ENCODE measurements at regions not wholly inside any gene's neighbourhood (a gene's known extent, or its start where the extent isn't known, plus 50 kb on each side); places are given as distances from the start of the nearest gene placed in this dataset.
"Not testable (repeated sequence)": the region's sequence is repeated elsewhere in the genome, so short reads cannot be mapped to it uniquely, and the experiment has no call there.

GRCh38 chr1:177646757-177647730 lies 322.8 kb downstream of the SEC16B start:
- no peak for DNase-seq (ENCODE audit: low read depth)
- TF ChIP-seq CTCF (IDR thresholded peaks at IDR 0.05; ENCODE audit: low read depth, low read length, missing control alignments): no peak
- no peak overlapping the region for H3K4me3 ChIP-seq (ENCODE audit: low read depth, low read length)

GRCh38 chr1:177645491-177646190 lies 324.2 kb downstream of the SEC16B start:
- H3K4me3 ChIP-seq (ENCODE audit: low read depth, low read length): no peak overlapping the region
- no peak for DNase-seq (ENCODE audit: low read depth)
- no peak for TF ChIP-seq CTCF (IDR thresholded peaks at IDR 0.05; ENCODE audit: low read depth, low read length, missing control alignments)

GRCh38 chr1:177640687-177641086 lies 329.2 kb downstream of the SEC16B start:
- H3K4me3 ChIP-seq (ENCODE audit: low read depth, low read length): no peak overlapping the region
- no peak for DNase-seq (ENCODE audit: low read depth)
- TF ChIP-seq CTCF (IDR thresholded peaks at IDR 0.05; ENCODE audit: low read depth, low read length, missing control alignments): no peak

- H3K4me3 ChIP-seq (ENCODE audit: low read depth, low read length); DNase-seq (ENCODE audit: low read depth): not testable (repeated sequence)
Observed at GRCh38 chr1:177634151-177634550, 335.7 kb downstream of the SEC16B start.

GRCh38 chr1:177632923-177633615 lies 336.8 kb downstream of the SEC16B start:
- no peak overlapping the region for H3K4me3 ChIP-seq (ENCODE audit: low read depth, low read length)
- no peak for TF ChIP-seq CTCF (IDR thresholded peaks at IDR 0.05; ENCODE audit: low read depth, low read length, missing control alignments)
- DNase-seq (ENCODE audit: low read depth): no peak

- H3K4me3 ChIP-seq (ENCODE audit: low read depth, low read length): no peak overlapping the region
- no peak for TF ChIP-seq CTCF (IDR thresholded peaks at IDR 0.05; ENCODE audit: low read depth, low read length, missing control alignments)
- DNase-seq (ENCODE audit: low read depth): no peak
Observed at GRCh38 chr1:177631770-177632169, 338.1 kb downstream of the SEC16B start.

GRCh38 chr1:177629526-177629925 lies 340.3 kb downstream of the SEC16B start:
- no peak for DNase-seq (ENCODE audit: low read depth)
- TF ChIP-seq CTCF (IDR thresholded peaks at IDR 0.05; ENCODE audit: low read depth, low read length, missing control alignments): no peak
- H3K4me3 ChIP-seq (ENCODE audit: low read depth, low read length): no peak overlapping the region
